Liver (tissue), 8 donors: ENCODE measurements at regions not wholly inside any gene's neighbourhood (a gene's known extent, or its start where the extent isn't known, plus 50 kb on each side); places are given as distances from the start of the nearest gene placed in this dataset.

Source experiments
- DNase-seq: peaks from one replicate; pipeline ENCODE4 v3.0.0-alpha.2; 2017; ENCODE audit warnings: low spot score
- H3K27ac ChIP-seq, 2 donors: one replicate each; pipeline ENCODE4 v1.7.0; 2013; ENCODE audit warnings: inconsistent platforms in 2 of 2, low read length in 2 of 2, control low read depth in 1 of 2, low read depth in 1 of 2, mild to moderate bottlenecking in 1 of 2
- H3K27me3 ChIP-seq, 4 donors: one replicate each; pipeline versions ENCODE4 v1.6.1 to v1.7.0; 2013; ENCODE audit warnings: low read length in 3 of 4, inconsistent platforms in 1 of 4, mild to moderate bottlenecking in 1 of 4, moderate library complexity in 1 of 4; ENCODE audit not compliant: control insufficient read depth in 4 of 4, insufficient read depth in 4 of 4
- H3K36me3 ChIP-seq, 4 donors: one replicate each; pipeline versions ENCODE4 v1.6.1 to v1.7.0; 2013; ENCODE audit warnings: low read length in 3 of 4, mild to moderate bottlenecking in 3 of 4, low read depth in 1 of 4, moderate library complexity in 1 of 4; ENCODE audit not compliant: control insufficient read depth in 4 of 4, insufficient read depth in 3 of 4
- H3K4me1 ChIP-seq, 4 donors: one replicate each; pipeline versions ENCODE4 v1.6.1 to v1.7.0; 2013; ENCODE audit warnings: low read length in 3 of 4, mild to moderate bottlenecking in 3 of 4, moderate library complexity in 1 of 4; ENCODE audit not compliant: control insufficient read depth in 4 of 4, insufficient read depth in 4 of 4
- H3K4me3 ChIP-seq, 3 donors: one replicate each; pipeline versions ENCODE4 v1.6.1 to v1.7.0; 2013; ENCODE audit warnings: low read length in 3 of 3, control low read depth in 1 of 3, low read depth in 1 of 3, mild to moderate bottlenecking in 1 of 3
- H3K9ac ChIP-seq, 2 donors: one replicate each; pipeline ENCODE4 v1.7.0; 2013; ENCODE audit warnings: low read length in 2 of 2, mild to moderate bottlenecking in 2 of 2, moderate library complexity in 2 of 2, control low read depth in 1 of 2, low read depth in 1 of 2
- H3K9me3 ChIP-seq, 4 donors: one replicate each; pipeline versions ENCODE4 v1.6.1 to v1.7.0; 2013; ENCODE audit warnings: low read length in 3 of 4; ENCODE audit not compliant: control insufficient read depth in 4 of 4
- ATF3 ChIP-seq: IDR thresholded peaks from 2 replicates; pipeline ENCODE4 v1.6.1; 2016; ENCODE audit warnings: antibody characterized with exemption
- CTCF ChIP-seq: fragments of 150-350 bp; IDR thresholded peaks from 2 replicates; pipeline ENCODE4 v1.5.1; 2017; ENCODE audit warnings: improper control_type of control experiment, low read depth, low read length; ENCODE audit not compliant: missing input control
- EGR1 ChIP-seq, 2 donors: IDR thresholded peaks; 2 replicates each; pipeline ENCODE4 v1.6.1; 2016 to 2018; ENCODE audit warnings: antibody characterized with exemption in 2 of 2, low read depth in 2 of 2
- FOXA2 ChIP-seq: IDR thresholded peaks from 2 replicates; pipeline ENCODE4 v1.6.1; 2016; ENCODE audit warnings: antibody characterized with exemption
- GABPA ChIP-seq, 2 donors: IDR thresholded peaks in 1 of 2; conservative IDR thresholded peaks in 1 of 2; 2 replicates each; pipeline ENCODE4 v1.6.1; 2016; ENCODE audit warnings: antibody characterized with exemption in 2 of 2, mild to moderate bottlenecking in 1 of 2, moderate library complexity in 1 of 2
- HNF4A ChIP-seq, 2 donors: conservative IDR thresholded peaks; 2 replicates each; pipeline ENCODE4 v1.6.1; 2016; ENCODE audit warnings: antibody characterized with exemption in 2 of 2, mild to moderate bottlenecking in 2 of 2
- HNF4G ChIP-seq: IDR thresholded peaks from 2 replicates; pipeline ENCODE4 v1.6.1; 2016; ENCODE audit warnings: antibody characterized with exemption
- JUND ChIP-seq, 2 donors: IDR thresholded peaks; 2 replicates each; pipeline ENCODE4 v1.6.1; 2016; ENCODE audit warnings: antibody characterized with exemption in 2 of 2
- MAX ChIP-seq: IDR thresholded peaks from 2 replicates; pipeline ENCODE4 v1.6.1; 2016; ENCODE audit warnings: antibody characterized with exemption
- NR2F2 ChIP-seq: IDR thresholded peaks from 2 replicates; pipeline ENCODE4 v1.6.1; 2016; ENCODE audit warnings: antibody characterized with exemption
- REST ChIP-seq: IDR thresholded peaks from 2 replicates; pipeline ENCODE4 v1.6.1; 2016; ENCODE audit warnings: antibody characterized with exemption, mild to moderate bottlenecking
- RXRA ChIP-seq, 2 donors: IDR thresholded peaks; 2 replicates each; pipeline ENCODE4 v1.6.1; 2017 to 2018; ENCODE audit warnings: antibody characterized with exemption in 2 of 2, mild to moderate bottlenecking in 1 of 2
- SP1 ChIP-seq: IDR thresholded peaks from 2 replicates; pipeline ENCODE4 v1.6.1; 2018; ENCODE audit warnings: antibody characterized with exemption, mild to moderate bottlenecking
- TAF1 ChIP-seq: conservative IDR thresholded peaks from 2 replicates; pipeline ENCODE4 v1.6.1; 2016; ENCODE audit warnings: antibody characterized with exemption, mild to moderate bottlenecking
- YY1 ChIP-seq: IDR thresholded peaks from 2 replicates; pipeline ENCODE4 v1.6.1; 2016; ENCODE audit warnings: antibody characterized with exemption, mild to moderate bottlenecking
- ZBTB33 ChIP-seq: IDR thresholded peaks from 2 replicates; pipeline ENCODE4 v1.6.1; 2016; ENCODE audit warnings: antibody characterized with exemption
- WGBS: extraction: QIAGEN DNeasy Blood & Tissue Kit; methylation state at CpG from one replicate; pipeline ENCODE4 v1.1.7; 2013; 5-methylcytosine and 5-hydroxymethylcytosine counted together
- donor health status: healthy.
- donor health status: healthy.
- donor health status: healthy.
- donor health status: healthy.
- donor health status: healthy.

GRCh38 chr7:114759347-114760062 lies 162.4 kb upstream of the MDFIC start (continued):
- no peak for TF ChIP-seq CTCF
- TF ChIP-seq SP1 = no peak

- Histone ChIP-seq H3K27me3 (no peaks in the 10 kb centered on the region), H3K27ac (no peak overlapping the region), H3K36me3 (no peaks in the 10 kb centered on the region), H3K4me1 (no peaks in the 10 kb centered on the region), H3K4me3 (no peak overlapping the region), H3K9me3 (no peaks in the 10 kb centered on the region), H3K9ac (no peak overlapping the region)
- TF ChIP-seq NR2F2 (no peak), EGR1 (IDR thresholded peaks at IDR 0.05; ENCODE audit: low read depth in 2 of 2) (no peak), YY1 (no peak), JUND (IDR thresholded peaks at IDR 0.05) (no peak), SP1 (no peak), FOXA2 (no peak), MAX (no peak), RXRA (IDR thresholded peaks at IDR 0.05) (no peak), ZBTB33 (no peak), HNF4G (no peak), HNF4A (conservative IDR thresholded peaks at IDR 0.05) (no peak), TAF1 (no peak), REST (no peak), GABPA (IDR thresholded peaks at IDR 0.05 in 1 of 2, conservative IDR thresholded peaks at IDR 0.05 in 1 of 2) (no peak), ATF3 (no peak), CTCF (no peak)
- no peak for DNase-seq
- WGBS = 80% methylated on average over 2 of the region's 2 CpGs
Observed at GRCh38 chr7:114760477-114760876, 161.4 kb upstream of the MDFIC start.
